NCI-H524 treated with DMSO at 0.1 percent for 48 hours (cell line): ENCODE measurements at regions not wholly inside any gene's neighbourhood (a gene's known extent, or its start where the extent isn't known, plus 50 kb on each side); places are given as distances from the start of the nearest gene placed in this dataset.

Source experiments
- DNase-seq: peaks from one replicate; lab custom pipeline; 2025; lab: John Stamatoyannopoulos, UW

DNA sequence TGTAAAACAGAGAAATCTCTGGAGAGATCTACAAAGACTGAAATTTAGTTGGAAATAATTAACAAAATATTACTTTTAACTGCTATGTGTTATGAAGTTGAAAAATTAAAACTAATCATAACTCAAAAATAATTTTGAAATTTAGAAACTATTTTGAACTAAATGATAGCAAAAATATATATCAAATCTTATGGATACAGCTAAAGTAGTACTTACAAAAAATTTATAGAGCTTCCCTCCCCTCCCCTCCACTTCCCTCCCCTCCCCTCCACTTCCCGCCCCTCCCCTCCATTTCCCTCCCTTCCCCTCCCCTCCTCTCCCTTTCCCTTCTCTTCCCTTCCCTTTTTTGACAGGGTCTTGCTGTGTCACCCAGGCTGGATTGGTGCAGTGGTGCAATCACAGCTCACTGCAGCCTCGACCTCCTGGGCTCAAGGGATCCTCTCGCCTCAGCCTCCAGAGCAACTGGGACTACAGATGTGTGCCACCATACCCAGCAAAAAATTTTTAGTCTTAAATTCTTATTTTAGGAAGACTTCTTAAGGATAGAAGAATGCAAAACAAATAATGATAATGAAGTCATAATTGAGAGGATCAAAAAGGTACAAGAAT, 87.2 kb upstream of the RGS17 start:
- DNase-seq: no peak

GRCh38 chr6:153216789-153217188, 85.7 kb upstream of the RGS17 start:
- DNase-seq: no peak

- no peak for DNase-seq
Observed at GRCh38 chr6:153215242-153215641, 84.2 kb upstream of the RGS17 start.

DNA sequence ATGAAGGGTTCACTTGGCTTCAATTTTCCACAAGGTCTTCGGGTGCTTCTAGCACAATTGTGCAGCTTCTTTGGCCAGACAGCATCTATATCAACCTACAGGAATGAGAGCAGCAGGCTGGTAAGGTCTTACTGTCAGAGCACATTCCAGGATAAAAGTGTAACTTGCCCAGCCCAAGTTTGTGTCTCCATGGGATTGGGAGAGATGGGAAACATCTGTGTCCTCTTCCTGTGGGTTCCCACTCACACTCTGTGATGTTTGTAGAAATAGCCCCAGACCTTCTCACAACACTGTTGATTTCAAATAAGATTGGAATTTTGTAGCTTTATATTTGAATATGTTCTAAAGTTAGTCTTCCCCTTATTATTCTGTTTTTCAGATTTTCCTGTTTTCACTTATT, 83.4 kb upstream of the RGS17 start:
- DNase-seq: no peak

- DNase-seq: no peak
Observed at GRCh38 chr6:153210083-153210482, 79.0 kb upstream of the RGS17 start.

DNA sequence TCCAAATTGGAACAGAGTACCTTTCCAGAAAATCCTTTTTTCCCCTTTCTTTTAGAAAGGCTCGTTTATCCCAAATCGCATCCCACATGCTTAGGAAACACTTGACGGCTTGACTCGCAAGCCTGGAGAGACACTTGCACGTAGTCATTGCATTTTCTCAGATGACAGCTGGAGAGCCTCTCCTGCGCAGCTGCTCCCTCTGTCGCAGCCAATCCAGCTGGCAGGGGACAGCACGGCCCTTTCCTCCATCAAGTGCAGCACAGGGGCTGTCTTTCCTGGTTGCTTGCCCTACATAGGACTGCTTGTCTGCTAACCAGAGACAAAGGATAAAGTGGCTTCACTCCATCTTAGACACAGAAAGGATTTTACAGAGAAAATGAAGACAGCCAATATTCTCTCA, 77.6 kb upstream of the RGS17 start:
- DNase-seq: peak; percentile 95

DNA sequence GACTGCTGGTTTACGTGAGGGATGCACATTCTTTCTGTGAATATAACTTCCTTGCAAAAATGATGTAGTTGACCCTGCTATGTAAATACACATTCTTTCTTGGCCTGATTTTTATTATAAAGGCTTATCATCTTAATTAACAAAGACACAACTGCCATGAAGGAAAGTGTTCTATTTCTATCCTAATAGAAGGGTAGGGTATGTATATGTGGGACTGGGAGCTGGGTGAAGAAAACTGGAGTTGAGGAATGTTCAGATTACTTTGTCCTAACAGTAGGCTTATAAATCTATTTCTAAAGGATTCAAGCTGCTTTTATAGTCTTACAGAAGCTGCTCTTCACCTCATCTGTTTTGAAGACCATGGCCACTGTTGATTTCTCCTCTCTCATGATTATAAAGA, 76.5 kb upstream of the RGS17 start:
- DNase-seq: no peak

GRCh38 chr6:153207006-153207405, 75.9 kb upstream of the RGS17 start:
- no peak for DNase-seq

DNA sequence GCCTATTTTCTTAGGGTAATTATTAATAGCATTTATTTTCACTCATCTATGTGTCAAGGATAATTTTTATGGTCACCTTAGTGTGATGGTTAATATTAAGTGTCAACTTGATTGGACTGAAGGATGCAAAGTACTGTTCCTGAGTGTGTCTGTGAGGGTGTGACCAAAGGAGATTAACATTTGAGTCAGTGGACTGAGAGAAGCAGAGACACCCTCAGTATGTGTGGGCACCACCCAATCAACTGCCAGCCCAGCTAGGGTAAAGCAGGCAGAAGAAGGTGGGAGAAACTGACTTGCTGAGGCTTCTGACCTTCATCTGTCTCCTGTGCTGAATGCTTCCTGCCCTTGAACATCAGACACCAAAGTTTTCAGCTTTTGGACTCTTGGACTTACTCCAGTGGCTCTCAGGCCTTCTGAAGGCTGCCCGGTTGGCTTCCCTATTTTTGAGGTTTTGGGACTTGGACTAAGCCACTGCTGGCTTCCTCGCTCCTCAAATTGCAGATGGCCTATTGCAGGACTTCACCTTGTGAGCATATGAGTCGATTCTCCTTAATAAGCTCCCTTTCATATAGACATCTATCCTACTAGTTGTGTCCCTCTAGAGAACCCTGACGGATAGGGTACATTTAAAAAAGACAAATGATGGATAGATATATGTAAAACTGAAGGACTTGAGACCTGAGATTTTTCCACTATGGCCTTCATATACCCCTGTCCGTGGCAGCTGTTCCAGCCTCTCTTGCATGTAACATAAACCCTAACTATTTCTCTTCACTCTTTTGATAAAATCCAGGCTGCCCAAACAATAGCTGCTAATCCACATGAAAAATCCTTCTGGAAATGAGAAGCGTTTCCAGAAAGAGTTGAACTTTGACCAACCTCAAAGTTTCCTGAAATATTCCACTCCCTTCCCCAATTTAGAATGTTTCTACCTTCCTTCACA, 62.1 kb upstream of the RGS17 start:
- DNase-seq: no peak

- no peak for DNase-seq
Observed at GRCh38 chr6:153183925-153184324, 52.8 kb upstream of the RGS17 start.
